Memory B cell (primary cell): ENCODE measurements at regions not wholly inside any gene's neighbourhood (a gene's known extent, or its start where the extent isn't known, plus 50 kb on each side); places are given as distances from the start of the nearest gene placed in this dataset.
"Not testable (repeated sequence)": the region's sequence is repeated elsewhere in the genome, so short reads cannot be mapped to it uniquely, and the experiment has no call there.

Experiments used
- ATAC-seq: fragments of 150-1000 bp; cut with Tn5 transposase; 2 replicates; pipeline ENCODE4 v1.10.0; 2021; ENCODE audit warnings: low read depth, mild to moderate bottlenecking, moderate library complexity
- DNase-seq, 2 donors: peaks; one replicate each; pipeline ENCODE4 v3.0.0; 2022; ENCODE audit warnings: low spot score in 2 of 2
- H3K27ac Mint-ChIP-seq: one replicate; pipeline ENCODE4 v1.8.0; 2022; ENCODE audit warnings: mild to moderate bottlenecking, moderate library complexity, mixed read lengths
- H3K27me3 Mint-ChIP-seq: one replicate; pipeline ENCODE4 v1.8.0; 2022; ENCODE audit warnings: mixed read lengths
- H3K36me3 Mint-ChIP-seq: one replicate; pipeline ENCODE4 v1.8.0; 2022; ENCODE audit warnings: mild to moderate bottlenecking, mixed read lengths
- H3K4me1 Mint-ChIP-seq: one replicate; pipeline ENCODE4 v1.8.0; 2022; ENCODE audit warnings: mixed read lengths
- H3K4me3 Mint-ChIP-seq: one replicate; pipeline ENCODE4 v1.8.0; 2022; ENCODE audit warnings: mild to moderate bottlenecking, moderate library complexity, mixed read lengths
- H3K9me3 Mint-ChIP-seq: one replicate; pipeline ENCODE4 v1.8.0; 2022; ENCODE audit warnings: mixed read lengths

DNA sequence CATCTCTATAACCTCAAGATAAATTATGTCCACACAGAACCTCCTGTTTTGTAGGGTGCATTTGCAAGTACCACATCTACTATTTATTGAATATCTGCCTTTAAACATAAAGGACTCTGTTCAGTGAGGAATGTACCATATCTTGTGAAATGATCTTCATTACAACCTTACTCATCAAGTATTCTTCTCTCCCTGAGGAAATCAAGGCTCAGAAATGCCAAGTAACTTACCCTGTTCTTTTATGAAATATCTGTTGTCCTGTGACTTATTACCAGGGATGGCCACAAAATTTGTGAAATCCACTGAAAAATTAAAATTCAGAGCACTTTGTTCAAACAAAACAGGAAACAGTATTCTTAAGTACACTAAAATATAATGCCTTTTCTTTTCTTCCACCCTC, 366.7 kb downstream of the GALC start:
- Mint-ChIP-seq H3K4me1 (no peaks in the 10 kb centered on the region), H3K27ac (no peak overlapping the region), H3K4me3 (no peak overlapping the region), H3K36me3 (no peaks in the 10 kb centered on the region), H3K27me3 (no peaks in the 10 kb centered on the region), H3K9me3 (peaks cover 20% of the 10 kb centered on the region)
- DNase-seq = no peak
- ATAC-seq = no peak

DNA sequence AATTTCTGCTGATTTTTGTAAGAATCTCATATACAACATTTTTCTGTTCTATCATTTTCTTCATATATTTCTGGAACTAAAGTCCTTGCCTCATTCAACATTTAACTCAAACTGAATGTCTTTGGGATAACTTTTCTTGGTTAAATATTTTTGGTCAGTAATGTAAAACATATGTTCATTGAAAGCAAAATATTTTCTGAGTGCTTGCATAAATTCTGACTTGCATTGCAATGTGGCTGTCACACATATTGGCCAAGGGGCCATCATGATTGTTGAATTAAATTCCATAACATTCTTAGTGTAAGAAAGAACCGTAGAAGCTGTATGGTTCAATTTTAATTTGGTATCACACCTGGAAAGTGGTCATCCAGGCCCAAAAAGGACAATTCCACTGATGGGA, 369.4 kb downstream of the GALC start:
- DNase-seq = no peak
- H3K27ac Mint-ChIP-seq = no peak overlapping the region
- no peaks in the 10 kb centered on the region for H3K36me3 Mint-ChIP-seq
- H3K9me3 Mint-ChIP-seq = peaks cover 21% of the 10 kb centered on the region
- H3K4me3 Mint-ChIP-seq = no peak overlapping the region
- no peak for ATAC-seq
- no peaks in the 10 kb centered on the region for H3K27me3 Mint-ChIP-seq
- no peaks in the 10 kb centered on the region for H3K4me1 Mint-ChIP-seq

DNA sequence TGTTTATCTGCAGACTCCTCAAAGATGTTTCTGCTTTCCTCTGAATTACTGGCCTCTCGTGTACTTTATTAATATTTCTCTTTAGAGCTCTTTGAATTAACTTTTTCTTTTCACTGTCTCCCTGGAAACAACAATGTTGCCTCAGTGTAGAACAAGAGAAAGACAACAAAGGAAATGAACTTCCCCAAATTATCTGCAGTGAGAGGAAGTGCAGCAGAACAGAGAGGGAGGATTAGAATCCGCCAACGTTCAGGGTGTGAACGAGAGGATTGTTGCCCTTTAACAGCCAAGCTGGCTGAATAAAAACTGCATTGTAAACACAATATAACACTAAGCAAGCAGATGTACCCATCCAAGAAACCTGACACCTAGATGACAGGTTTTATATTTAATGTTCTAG, 375.9 kb downstream of the GALC start:
- Mint-ChIP-seq H3K36me3 (no peaks in the 10 kb centered on the region), H3K27ac (no peak overlapping the region), H3K27me3 (no peaks in the 10 kb centered on the region), H3K4me1 (no peaks in the 10 kb centered on the region), H3K9me3 (peaks cover 15% of the 10 kb centered on the region), H3K4me3 (no peak overlapping the region)
- no peak for DNase-seq
- no peak for ATAC-seq

DNA sequence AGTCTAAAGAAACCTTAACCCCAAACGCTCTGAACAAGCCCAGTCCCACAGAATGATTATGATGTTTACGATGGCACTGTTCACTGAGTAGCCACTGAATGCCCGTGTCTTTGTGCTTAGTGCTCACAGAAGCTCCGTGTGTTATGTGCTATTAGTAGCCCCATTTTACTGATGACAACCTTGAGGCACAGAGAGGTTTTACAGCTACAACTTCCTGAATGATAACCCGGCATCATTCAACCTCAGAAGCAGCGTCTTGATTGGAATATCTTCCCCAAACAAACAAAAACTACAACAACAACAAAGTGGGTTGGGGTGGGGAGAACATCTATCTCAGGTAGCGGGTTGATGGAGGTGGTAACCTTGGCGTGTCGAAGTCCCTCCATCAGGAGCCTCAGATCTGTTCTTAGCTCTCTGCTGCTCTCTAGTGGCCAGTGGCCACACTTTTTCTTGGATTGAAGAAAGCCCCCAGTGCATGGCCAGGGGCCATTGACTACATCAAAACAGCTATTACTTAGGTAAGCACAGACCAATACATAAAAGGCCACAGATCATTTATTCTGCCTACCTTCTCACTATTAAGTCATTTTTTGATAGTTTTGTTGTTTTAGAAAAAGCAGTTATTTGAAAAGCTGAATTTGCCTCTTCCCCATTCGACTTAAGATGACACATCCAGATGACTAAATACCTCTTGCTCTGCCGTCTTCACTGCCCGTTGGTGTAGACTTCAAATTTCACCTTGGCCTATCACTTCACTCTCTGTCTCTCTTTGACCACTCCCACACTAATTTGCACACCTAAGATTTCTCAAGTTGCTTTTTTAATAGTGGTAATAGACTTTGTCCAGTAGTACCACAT, 376.9 kb downstream of the GALC start:
- ATAC-seq (no peak), DNase-seq (no peak)
- H3K36me3 Mint-ChIP-seq = no peaks in the 10 kb centered on the region

DNA sequence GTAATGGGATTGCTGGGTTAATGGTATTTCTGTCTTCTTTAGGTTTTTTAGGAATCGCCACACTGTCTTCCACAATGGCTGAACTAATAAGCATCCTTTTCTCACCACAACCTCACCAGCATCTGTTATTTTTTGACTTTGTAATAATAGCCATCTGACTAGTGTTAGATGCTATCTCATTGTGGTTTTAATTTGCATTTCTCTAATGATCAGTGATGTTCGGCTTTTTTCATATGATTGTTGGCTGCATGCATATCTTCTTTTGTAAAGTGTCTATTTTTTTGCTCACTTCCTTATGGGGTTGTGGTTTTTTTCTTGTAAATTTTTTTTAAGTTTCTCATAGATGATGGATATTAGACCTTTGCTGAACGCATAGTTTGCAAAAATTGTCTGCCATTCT, 377.9 kb downstream of the GALC start:
- no peaks in the 10 kb centered on the region for H3K36me3 Mint-ChIP-seq
- peaks cover 7% of the 10 kb centered on the region for H3K9me3 Mint-ChIP-seq
- no peaks in the 10 kb centered on the region for H3K4me1 Mint-ChIP-seq
- H3K27ac Mint-ChIP-seq = no peak overlapping the region
- no peaks in the 10 kb centered on the region for H3K27me3 Mint-ChIP-seq
- no peak overlapping the region for H3K4me3 Mint-ChIP-seq
- ATAC-seq = no peak
- DNase-seq = no peak

More for the DNA sequence above, 376.9 kb downstream of the GALC start:
- Mint-ChIP-seq H3K4me1 (no peaks in the 10 kb centered on the region), H3K27me3 (no peaks in the 10 kb centered on the region), H3K9me3 (peaks cover 13% of the 10 kb centered on the region), H3K27ac (no peak overlapping the region), H3K4me3 (no peak overlapping the region)

DNA sequence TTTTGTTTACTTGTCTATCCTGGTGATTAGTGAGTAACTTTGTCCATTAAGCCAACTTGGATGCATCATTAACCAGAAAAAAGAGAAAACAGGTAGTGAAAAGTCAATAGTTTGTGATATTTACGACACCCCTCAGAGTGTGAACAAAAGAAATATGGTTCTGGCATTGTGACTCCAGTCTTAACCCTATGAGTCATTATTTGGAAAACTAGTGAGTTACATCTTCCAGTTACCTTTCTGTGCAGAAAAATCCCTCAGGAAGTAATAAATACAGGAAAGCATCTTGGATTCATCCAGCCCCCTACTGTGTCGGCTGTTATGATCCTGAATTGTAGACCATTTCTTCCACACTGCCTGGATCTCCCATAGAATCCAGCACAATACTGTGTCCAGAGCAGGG, 379.1 kb downstream of the GALC start:
- H3K27ac Mint-ChIP-seq = no peak overlapping the region
- no peaks in the 10 kb centered on the region for H3K27me3 Mint-ChIP-seq
- no peaks in the 10 kb centered on the region for H3K36me3 Mint-ChIP-seq
- no peak overlapping the region for H3K4me3 Mint-ChIP-seq
- DNase-seq (no peak), ATAC-seq (no peak)
- no peaks in the 10 kb centered on the region for H3K4me1 Mint-ChIP-seq
- peaks cover 7% of the 10 kb centered on the region for H3K9me3 Mint-ChIP-seq

DNA sequence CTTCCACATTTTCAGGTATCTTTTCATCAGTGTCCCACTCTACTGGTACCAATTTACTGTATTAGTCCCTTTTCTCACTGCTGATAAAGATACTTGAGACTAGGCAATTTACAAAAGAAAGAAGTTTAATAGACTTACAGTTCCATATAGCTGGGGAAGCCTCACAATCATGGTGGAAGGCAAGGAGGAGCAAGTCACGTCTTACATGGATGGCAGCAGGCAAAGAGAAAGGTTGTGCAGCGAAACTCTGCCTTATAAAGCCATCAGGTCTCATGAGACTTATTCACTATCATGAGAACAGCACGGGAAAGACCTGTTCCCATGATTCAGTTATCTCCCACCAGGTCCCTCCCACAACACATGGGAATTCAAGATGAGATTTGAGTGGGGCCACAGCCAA, 385.9 kb downstream of the GALC start:
- not testable (repeated sequence) for H3K27ac Mint-ChIP-seq

DNA sequence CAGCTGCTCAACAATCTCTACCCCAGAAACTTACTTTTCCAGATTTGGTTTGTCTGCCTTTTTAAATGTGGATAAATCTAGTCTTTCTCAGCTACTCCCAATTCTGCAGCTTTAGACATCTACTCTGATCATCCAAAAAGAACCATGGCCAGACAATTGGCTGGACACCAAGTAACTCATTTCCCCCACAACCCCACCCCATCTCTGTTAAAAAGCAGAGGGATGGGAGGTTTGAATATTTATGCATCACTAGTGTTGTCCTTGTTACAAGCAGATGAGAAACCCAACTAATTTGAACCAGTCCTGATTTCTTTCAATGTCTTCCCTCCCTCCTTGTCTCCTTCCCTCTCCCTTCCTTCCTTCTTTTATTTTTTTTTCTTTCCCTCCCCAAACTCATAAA, 391.9 kb downstream of the GALC start:
- H3K27me3 Mint-ChIP-seq = no peaks in the 10 kb centered on the region

More for the DNA sequence above, 385.9 kb downstream of the GALC start:
- H3K9me3 Mint-ChIP-seq = peaks cover 13% of the 10 kb centered on the region
- H3K4me3 Mint-ChIP-seq, H3K4me1 Mint-ChIP-seq, H3K27me3 Mint-ChIP-seq, ATAC-seq, DNase-seq, H3K36me3 Mint-ChIP-seq: not testable (repeated sequence)

DNA sequence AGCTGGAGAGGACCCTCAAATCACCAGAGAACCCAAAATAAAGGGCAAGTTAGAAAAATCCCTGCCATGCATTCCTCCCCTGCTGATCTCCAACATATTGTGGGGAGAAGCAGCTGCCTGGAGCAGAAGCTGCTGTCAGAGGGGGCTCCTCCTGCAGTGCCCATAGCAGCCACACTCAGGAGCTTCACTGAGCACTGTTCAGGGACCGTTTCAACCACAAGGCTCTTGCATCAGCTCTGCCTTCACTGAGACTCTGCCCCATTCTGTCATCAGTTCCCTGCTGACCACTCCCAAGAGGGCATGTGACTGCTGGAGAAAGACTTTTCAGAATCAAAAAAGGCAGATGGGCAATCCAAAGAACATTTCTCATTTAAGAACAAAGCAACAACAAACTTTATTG, 392.7 kb downstream of the GALC start:
- no peaks in the 10 kb centered on the region for H3K27me3 Mint-ChIP-seq
- H3K9me3 Mint-ChIP-seq = peaks cover 13% of the 10 kb centered on the region
- H3K4me1 Mint-ChIP-seq = no peaks in the 10 kb centered on the region
- no peak overlapping the region for H3K27ac Mint-ChIP-seq
- H3K4me3 Mint-ChIP-seq = no peak overlapping the region
- no peak for ATAC-seq
- H3K36me3 Mint-ChIP-seq = no peaks in the 10 kb centered on the region
- no peak for DNase-seq

More for the DNA sequence above, 391.9 kb downstream of the GALC start:
- Mint-ChIP-seq H3K9me3 (peaks cover 10% of the 10 kb centered on the region), H3K36me3 (no peaks in the 10 kb centered on the region), H3K4me3 (no peak overlapping the region), H3K4me1 (no peaks in the 10 kb centered on the region), H3K27ac (no peak overlapping the region)
- DNase-seq = no peak
- ATAC-seq = no peak

DNA sequence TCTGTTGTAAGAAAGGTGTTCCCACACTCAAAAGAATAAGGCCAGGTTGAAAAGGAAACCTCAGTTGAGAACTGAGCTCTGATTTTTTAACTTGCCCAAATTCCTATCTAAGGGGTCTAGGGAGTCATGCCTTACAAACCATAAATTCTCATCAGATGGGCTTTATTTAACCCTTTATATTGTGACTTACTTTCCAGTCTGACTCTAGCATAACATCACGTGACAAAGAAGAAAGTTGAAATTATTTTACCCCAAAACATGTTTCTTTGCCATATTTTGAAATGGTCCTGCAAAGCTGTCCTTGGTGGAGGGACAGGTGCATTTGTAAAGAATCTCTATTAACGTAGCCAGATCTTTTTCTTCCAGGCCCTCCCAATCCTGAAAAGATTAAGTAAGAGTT, 411.7 kb downstream of the GALC start:
- no peaks in the 10 kb centered on the region for H3K36me3 Mint-ChIP-seq
- ATAC-seq = no peak
- H3K27ac Mint-ChIP-seq = no peak overlapping the region
- no peak for DNase-seq
- H3K4me1 Mint-ChIP-seq = no peaks in the 10 kb centered on the region
- H3K9me3 Mint-ChIP-seq = peaks cover 6% of the 10 kb centered on the region
- no peaks in the 10 kb centered on the region for H3K27me3 Mint-ChIP-seq
- no peak overlapping the region for H3K4me3 Mint-ChIP-seq

DNA sequence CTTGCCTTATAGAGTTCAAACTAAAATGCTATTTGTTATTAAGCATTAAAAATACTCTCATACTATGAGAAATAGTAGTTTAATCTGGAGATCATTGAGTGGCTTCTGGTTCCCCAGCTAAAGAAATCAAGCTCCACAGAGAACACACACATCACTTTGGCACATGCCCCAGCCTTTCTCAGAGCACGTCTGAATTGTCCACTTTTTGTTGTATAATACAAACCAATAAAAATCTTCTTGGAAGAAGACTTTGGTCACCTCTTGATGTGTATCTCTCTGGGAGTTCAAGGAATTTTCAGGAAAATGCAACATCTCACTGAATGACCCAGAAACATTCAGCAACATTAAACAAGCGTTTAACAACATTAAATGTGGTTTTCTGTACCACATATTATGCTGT, 413.9 kb downstream of the GALC start:
- no peaks in the 10 kb centered on the region for H3K36me3 Mint-ChIP-seq
- H3K4me3 Mint-ChIP-seq = no peak overlapping the region
- no peak for ATAC-seq
- H3K27me3 Mint-ChIP-seq = no peaks in the 10 kb centered on the region
- no peaks in the 10 kb centered on the region for H3K4me1 Mint-ChIP-seq
- H3K27ac Mint-ChIP-seq = no peak overlapping the region
- no peak for DNase-seq
- H3K9me3 Mint-ChIP-seq = peaks cover 6% of the 10 kb centered on the region

DNA sequence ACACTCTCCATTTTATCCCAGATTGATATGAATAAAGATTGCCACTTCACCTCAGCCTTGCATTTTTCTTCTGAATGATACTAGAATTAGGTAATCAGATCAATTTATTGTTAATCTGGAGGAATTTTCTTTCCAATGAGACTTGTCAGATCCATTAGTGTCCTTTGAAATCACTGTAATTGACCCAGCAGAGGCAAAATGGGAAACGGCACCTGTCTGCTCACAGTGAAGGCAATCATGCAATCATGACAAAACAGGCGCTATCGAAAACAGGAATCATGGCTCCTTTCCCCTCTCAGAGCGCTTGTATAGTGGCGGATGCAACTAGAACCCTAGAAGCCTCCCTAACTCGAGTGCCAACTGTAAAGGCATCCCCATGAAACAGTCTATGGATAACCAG, 417.6 kb downstream of the GALC start:
- Mint-ChIP-seq H3K4me1 (no peaks in the 10 kb centered on the region), H3K27me3 (no peaks in the 10 kb centered on the region), H3K4me3 (no peak overlapping the region), H3K27ac (no peak overlapping the region), H3K36me3 (no peaks in the 10 kb centered on the region), H3K9me3 (peaks cover 4% of the 10 kb centered on the region)
- no peak for DNase-seq
- ATAC-seq = no peak

DNA sequence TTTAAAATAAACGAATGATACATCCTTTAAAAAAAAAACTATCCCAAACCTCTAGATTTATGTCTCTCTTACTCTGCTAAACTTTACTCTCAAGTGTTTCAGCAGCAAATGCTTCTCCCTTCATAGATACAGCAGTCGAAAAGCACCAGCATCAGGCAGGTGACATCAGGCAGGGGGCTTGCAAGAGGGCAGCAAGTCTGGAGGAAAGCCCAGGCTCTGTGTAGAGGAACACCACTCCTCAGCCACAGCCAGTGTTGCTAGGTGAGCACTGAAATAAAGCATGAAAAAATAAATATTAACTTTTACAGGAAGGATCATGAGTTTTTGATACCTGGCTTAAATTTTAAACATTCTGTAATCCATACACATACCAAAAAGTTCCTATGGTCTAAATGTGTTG, 419.4 kb downstream of the GALC start:
- ATAC-seq (no peak), DNase-seq (no peak)
- Mint-ChIP-seq H3K27ac (no peak overlapping the region), H3K4me3 (no peak overlapping the region), H3K4me1 (no peaks in the 10 kb centered on the region), H3K36me3 (no peaks in the 10 kb centered on the region), H3K27me3 (no peaks in the 10 kb centered on the region), H3K9me3 (peaks cover 4% of the 10 kb centered on the region)

DNA sequence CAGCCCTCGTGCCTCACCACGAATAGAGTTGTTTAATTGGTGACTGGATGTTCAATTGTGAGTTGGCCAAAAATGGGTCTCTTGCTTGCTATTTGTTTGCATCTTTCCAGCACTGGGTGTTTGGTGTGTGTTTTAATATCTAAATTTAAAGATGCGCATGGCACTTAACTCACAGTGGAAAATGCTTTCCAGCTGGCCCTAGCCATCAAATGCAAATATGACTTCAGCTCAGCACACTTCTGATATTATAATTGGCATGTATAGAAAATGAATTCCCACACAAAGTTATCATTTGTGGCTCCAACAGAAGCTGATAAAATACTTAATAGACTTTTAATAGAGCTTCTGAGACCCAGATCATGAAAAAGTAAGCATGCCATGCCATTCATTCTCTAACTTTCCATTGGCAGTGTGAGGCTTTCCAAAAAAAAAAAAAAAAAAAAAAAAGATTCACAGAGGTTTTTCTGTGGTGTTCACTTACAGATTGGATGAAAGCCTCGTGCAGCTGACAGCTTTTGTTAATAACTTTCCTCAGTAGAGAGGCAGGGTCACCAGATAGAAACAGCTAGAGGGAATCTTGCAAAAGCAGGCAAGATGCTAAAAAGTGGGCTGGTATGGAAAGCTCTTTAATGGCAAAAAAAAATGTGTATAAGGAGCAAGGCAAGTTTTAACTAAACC, 425.2 kb downstream of the GALC start:
- Mint-ChIP-seq H3K9me3 (peaks cover 6% of the 10 kb centered on the region), H3K27me3 (no peaks in the 10 kb centered on the region), H3K4me3 (no peak overlapping the region), H3K36me3 (no peaks in the 10 kb centered on the region), H3K27ac (no peak overlapping the region), H3K4me1 (no peaks in the 10 kb centered on the region)
- ATAC-seq (no peak), DNase-seq (no peak)

DNA sequence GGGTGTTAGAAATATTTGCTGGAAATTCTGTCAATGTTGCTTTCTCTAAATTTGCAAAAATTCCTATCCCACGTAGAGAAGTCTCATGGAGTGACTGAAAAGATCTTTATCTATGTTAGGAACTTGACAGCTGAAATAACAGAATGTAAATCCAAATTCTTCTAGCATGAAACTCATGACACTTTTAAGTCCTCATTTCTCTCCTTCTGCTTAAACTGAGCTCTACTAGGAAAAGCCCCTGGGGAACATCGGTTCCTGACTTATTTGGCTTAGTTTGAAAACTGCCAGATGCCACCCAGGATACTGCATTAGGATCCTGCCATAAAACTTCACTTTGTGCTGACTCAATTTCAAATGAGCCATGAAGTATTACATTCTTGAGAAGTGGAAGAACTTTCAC, 426.0 kb downstream of the GALC start:
- Mint-ChIP-seq H3K4me1 (no peaks in the 10 kb centered on the region), H3K36me3 (no peaks in the 10 kb centered on the region), H3K4me3 (no peak overlapping the region), H3K27me3 (no peaks in the 10 kb centered on the region), H3K27ac (no peak overlapping the region), H3K9me3 (peaks cover 7% of the 10 kb centered on the region)
- ATAC-seq = no peak
- DNase-seq = no peak
